GM18507 (cell line): ENCODE measurements at regions not wholly inside any gene's neighbourhood (a gene's known extent, or its start where the extent isn't known, plus 50 kb on each side); places are given as distances from the start of the nearest gene placed in this dataset.

ENCODE experiments used
- DNase-seq: peaks from one replicate; pipeline ENCODE4 v3.0.0; 2011; ENCODE audit warnings: low read depth; ENCODE audit not compliant: insufficient read length; ENCODE audit errors: extremely low spot score
- FAIRE-seq: peaks from 2 replicates; lab custom pipeline; 2011; peaks lifted over from hg19 to GRCh38; lab: Jason Lieb, UNC

DNA sequence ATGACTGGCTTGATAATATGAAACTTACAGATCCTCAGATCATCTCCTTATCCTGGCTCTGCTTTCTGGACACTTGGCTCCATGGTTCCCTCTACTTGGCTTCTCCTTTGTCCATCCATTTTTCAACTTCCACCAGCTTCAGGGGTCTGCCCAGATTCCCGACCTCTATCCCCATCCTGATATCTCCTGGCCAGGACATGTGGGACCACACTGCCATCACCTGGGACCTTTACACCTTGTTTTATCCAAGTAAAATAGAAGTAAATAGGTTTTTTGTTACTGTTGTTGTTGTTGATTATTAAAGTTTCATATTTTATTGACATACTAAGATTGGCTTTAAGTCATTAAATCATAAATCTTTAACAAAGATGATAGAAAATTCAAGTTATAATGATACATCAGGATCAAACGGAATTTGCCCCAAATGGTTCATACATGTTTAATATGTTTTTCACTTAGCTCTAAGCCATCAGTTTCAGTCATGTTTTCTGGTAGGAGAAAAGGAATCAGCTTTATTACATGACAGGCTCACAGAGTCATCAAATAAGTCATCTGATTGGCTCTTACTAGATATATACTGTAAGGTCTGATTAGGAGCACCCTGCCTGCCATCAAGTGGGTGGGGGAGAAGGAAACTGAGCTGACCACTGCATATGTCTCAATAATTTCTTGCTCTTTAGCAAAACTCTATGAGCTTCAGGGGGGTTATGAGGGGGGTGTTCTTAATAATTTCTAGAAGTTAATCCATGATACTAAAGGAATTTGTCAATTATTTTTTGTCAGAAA, 111.5 kb upstream of the AHR start:
- DNase-seq (no peak), FAIRE-seq (no peak)

DNA sequence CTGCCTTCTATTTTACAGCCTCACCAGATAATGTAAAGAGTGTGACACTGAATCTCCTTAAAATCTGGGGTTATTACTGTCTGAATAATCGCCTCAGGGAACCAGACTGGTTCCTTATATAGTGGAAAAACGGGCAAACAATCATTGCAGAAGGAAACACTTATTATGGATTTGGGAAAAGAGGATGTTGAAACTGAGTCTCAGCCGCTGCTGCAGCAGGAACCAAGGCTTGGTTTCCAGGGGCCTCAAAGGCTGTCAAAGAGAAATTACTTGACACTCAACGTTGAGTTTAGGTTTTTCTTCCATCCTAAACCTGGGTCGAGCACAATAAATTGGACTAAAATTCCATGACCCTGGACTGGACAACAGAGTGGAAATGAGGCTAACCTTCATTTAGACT, 103.8 kb upstream of the AHR start:
- FAIRE-seq (no peak), DNase-seq (no peak)

DNA sequence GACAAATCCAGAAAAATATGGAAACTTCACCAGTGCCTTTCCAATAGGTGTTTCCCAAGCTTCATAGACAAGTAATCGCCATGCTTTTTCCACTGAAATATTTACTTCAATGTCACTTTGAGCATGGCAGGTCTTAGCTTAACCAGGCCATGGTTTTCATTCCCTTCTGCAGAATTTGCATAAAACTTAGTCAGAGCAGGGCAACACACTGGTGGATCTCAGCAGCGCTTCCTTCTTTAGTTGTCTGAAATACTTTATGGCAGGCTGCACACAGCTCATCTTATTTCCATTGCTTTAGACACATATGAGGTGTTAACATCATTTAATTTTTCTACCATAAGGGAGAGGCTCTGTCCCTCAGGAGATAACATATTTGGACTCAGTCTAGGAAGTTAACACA, 102.9 kb upstream of the AHR start:
- FAIRE-seq (peak; percentile 52), DNase-seq (no peak)

DNA sequence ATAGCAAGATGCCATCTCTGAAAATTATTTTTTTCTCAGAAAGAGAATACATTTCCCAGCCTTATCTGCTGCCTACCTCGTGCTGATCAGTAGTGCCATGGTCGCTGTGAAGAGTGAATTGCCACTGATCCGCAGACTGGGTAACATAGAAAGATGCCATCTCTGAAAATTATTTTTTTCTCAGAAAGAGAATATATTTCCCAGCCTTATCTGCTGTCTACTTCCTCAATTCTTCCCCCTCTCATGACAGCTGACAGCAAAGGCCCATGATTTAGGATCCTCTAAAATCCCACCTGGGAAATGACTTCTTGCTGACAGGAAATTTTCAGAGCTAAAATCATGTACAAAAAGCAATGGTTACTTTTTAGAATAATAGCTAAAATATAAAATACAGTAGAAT, 92.5 kb upstream of the AHR start:
- DNase-seq (no peak), FAIRE-seq (no peak)

DNA sequence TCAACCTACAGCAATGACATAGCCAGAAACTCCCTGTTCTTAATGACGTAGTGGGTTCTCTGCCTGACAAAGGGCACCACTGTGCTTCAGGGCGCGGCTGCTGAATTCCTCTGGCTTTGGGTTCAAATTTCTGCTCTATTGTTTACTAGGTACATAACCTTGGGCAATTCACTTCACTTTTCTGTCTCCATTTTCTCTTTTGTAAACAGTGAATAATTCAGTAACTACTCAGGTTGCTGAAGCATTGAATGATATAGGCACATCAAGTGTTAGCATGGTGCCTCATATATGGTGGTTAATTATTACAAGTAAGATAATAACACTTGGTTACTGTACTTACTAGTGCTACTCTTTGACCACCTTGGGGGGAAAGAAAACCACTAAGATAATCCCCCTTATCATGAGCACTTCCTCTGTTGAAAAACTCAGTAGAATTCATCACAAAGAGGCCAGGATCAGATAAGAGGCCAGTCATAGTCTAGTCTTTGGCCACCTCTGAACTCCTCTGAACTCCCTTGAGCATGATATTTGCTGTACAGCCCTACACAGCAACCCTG, 92.0 kb upstream of the AHR start:
- FAIRE-seq (no peak), DNase-seq (no peak)

DNA sequence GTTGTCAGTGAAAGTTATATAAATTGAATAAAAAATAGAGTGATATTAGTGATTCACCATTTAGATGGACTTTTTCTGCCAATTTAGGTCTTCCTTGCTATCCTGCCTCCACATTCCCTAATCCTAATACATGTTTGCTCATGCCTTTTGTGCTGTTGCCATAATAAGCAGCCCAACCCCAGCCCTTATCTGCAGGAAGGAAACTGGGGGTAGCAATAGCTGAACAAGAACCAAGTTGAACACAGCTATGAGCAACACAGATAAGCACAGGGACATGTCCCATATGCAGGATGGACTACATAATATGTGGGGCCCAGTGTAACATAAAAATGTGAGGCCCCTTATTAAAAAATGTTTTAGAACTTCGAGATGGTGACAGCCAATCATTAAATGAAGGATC, 91.2 kb upstream of the AHR start:
- FAIRE-seq (no peak), DNase-seq (no peak)

DNA sequence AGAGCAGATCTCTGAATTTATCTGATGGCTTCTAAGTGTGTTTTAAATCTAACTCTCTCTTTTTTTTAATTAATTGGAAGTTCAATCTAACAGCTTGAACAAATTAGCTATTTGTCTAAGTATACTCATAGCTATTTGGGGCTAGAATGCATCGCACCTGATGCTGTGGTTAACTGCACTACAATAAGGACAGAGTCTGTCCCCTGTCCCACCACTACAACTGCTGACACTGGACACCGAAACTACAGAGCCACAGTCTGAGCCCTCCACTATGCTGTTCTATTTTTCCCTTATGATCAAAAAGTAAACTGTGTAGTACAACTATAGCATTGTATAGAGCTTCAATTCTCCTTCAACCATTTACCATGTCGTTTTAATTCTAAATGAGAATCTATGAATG, 89.4 kb upstream of the AHR start:
- no peak for DNase-seq
- no peak for FAIRE-seq

DNA sequence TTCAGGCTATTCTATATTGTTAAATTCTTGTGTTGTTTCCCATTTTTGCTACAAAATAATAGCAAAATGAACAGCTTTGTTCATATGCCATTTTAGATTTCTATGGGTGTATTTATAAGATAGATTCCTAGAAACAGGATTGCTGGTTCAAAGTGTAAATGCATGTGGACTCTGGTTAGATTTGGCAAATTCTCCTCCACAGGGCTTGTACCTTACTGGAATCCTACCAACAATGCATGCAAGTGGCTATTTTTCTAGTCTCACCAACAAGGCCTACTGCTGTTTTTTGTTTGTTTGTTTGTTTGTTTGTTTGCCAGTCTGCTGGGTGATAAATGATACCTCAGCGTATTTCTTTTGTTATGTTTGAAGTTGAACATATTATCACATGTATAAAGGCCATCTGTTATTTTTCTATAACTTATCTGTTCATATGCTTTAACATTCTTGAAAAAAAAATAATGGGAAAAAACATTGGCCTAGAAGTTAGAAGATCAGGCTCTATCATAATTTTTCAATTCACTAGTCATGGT, 87.1 kb upstream of the AHR start:
- DNase-seq (no peak), FAIRE-seq (no peak)

DNA sequence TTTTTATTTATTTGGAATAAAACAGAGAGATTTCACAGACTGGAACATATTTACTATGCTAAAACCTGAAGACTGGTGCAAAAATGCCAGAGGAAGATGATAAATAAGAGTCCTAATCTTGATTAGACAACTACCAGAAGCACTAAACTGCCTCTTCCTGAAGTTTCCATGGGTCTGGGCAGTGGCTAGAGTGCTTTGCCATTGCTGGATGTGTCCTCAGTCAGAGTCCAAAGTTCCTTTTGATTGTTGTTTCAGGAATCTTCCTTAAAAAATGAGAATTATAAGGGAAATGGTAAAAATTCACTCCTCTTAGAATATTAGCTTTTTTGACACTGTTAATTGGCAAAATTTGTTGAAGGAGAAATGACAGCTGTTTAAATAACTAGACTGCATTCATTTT, 86.3 kb upstream of the AHR start:
- FAIRE-seq: no peak
- DNase-seq: no peak

DNA sequence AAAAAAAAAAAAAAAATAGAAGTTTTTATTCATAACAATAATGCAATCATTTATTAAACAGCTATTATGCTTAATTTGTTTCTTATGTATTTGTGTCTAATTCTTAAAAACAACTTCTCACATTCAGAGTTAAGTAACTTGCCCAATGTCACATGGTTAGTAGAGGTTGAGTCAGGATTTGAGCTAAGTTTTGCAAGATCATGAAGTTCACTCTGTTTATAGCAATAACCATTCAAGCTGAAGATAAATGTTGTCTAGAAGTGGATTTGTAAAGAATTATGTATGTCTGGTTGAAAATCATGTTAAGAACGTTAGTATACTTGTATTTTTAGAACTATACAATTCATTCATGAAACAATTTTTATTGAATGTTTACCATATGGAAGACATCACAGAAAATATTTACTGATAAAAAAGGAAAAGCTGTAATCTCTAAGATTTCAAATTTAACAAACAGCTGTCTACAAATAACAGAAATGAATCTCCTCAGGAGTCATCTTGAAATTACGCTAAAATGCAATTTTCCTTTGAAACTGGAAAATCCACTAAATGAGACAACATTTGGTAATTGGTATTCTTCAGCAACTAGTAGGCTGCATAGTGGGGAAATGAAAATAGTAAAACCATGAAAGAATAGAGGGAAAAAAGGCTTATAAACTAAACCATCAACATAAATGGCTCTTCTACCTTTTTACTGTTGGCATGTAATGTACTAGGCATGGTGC, 70.5 kb upstream of the AHR start:
- FAIRE-seq (no peak), DNase-seq (no peak)

DNA sequence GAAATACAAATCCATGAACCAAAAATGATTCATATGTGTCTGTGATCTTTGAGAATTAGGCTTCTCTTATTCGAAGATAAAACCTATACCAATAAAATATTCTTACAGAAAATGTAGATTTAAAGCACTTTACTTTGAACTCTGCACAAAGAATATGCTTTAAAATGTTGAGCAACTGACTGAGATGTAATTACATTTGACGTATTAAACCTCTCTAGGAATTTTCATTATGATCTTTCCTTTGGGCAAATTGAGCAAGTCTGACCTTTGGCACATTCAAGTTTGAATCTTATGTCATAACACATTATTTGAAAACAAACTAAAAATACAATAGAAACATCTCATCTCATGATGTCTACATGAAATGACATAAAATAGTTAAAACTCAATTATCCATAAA, 69.2 kb upstream of the AHR start:
- FAIRE-seq (no peak), DNase-seq (no peak)

DNA sequence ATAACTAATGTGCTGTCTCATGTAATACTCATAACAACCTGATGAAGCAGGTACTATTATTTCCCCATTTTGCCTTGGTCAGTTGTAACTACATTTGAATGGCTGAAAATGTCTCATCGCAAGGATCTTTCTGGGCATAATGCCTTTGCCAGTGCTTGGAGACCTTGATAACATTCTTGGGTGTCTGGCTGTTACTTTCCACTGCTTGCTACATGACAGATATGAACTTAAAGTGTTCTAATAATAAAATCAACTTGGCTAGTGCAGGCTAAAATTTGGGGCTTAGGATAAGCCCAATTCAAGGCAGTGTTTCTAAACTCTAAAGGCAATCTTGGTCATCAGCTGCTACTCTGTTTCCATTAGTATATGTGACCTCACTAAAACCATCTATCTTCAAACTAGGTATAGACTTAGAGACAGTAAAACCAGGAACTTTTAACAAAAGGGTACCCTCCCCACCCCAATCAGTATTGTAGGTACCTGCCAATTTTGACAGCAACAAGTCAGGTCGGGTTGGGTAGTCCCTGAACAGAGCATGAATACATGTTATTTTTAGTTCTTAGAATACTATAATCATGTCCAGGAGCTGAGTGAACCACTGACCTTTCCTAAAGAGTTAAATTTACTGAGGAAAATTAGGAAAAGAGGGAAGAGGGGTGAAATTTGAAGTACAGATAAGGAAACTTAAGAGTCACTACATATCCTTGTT, 68.2 kb upstream of the AHR start:
- FAIRE-seq (no peak), DNase-seq (no peak)

DNA sequence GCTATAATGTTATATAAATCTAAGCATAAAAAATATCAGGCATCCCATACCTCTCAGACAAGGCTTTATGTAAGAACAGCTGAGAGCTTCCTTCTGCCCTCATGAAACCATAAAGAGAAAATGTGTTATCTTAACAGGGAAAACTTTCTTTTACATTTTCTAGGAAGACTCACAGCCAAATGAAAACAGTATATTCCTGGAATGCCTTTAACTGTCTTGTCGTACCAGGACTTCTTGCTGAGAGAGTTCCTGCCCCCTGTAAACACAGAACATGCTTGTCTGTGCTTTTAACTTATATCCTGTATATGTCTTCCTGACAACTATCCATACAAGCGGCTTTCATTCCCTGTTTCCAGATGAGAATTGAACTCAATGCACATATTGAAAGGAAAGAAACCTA, 64.8 kb upstream of the AHR start:
- no peak for DNase-seq

DNA sequence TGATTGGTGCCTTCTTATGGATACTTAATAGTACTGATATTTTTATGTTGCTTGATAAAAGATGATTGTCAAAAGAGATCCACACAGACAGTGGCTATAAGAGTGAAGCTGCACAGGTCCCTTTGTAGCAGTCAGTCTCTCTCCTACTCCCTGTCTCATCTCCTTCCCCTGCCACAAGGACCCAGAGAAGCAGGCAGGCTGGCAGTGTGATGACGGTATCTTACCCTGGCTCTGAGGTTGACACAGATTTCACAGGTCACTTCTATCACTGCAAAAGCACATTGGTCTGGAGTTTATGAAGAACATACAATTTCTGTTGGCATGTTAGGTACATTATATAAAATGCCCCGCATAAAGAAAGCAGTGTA, 64.4 kb upstream of the AHR start:
- FAIRE-seq (no peak), DNase-seq (no peak)

More for the DNA sequence above, 64.8 kb upstream of the AHR start:
- no peak for FAIRE-seq

DNA sequence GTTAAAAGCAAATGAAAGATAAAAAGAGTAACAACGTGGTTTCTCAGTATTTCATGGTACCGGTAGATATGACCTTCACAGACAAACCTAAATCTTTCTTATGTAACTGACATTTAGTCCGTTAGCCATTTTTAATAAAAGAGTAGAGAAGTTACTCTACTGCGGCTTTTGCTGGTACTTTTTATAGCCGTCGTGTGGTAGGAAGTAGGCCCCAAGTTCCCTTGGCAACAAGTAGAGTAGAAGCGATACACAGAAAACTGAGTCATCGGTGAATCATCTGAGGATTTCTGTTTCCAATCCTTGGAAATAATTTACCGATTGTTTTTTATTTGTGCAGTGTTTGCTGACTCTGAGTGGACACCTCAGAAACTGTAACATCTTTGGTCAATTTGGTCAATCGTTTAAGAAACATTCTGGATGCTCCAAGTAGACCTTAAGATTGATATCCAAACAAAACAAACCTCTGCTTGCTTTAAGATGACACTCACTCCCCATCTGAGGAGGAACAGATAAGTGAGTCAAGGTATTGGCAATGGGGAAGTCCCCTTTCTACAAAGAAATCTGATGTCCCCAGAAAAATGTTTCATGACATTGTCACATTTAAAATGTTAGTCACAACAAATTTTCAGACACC, 63.9 kb upstream of the AHR start:
- peak; percentile 45 for DNase-seq
- peak; percentile 97 for FAIRE-seq

DNA sequence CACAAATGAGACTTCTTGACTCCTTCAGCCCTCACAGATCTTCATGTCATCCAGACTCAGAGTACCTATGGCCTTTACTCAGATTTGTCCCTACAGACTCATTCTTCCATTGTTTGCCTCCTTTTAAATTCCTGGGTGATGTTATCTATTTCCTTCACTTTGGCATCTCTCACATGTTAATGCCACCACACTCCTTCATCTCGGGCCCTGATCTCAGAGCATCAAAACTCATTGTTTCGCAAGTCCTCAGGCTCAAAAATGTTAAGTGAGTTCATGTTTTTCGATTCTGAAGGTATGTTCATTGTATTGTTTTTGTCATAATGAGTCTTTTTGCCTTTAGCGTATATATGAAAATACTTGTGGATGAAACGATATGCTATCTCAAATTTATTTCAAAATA, 62.3 kb upstream of the AHR start:
- FAIRE-seq: peak; percentile 21
- no peak for DNase-seq

DNA sequence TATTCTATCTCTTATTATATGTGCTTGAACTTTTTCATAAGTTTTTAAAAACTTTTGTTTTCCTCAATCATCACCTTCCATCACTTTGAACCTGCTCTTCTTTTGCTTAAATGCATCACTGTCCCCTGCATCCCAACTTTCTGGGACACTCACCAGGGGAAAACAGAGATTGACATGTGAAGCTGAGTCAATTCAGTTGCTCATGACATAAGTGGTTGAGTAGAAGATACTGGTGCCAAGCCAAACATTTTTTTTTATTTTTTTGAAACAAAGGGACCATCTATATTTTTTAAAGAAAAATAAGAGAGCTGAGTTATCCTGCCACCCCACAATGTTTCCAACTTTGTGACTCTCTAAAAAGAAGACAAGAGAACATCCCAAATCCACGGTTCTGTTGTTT, 61.8 kb upstream of the AHR start:
- FAIRE-seq (no peak), DNase-seq (no peak)

DNA sequence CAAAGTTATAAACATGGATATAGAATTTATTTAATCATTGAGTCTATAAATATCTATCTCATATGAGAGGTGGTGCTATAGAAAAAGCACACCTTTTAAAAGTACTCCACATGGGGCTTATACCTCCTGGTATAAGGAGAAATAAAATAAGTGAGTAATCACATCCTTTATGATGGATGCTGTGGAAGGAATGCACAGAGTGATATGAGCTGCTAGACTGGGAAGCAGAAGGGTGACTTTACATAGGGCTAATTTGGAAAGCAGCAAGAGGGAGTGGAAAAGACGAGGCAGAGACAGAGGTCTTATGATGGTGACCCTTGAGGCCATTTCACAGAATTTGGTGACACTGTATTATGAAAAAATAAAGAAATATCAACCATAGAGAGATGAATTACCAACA, 59.4 kb upstream of the AHR start:
- FAIRE-seq (no peak), DNase-seq (no peak)

DNA sequence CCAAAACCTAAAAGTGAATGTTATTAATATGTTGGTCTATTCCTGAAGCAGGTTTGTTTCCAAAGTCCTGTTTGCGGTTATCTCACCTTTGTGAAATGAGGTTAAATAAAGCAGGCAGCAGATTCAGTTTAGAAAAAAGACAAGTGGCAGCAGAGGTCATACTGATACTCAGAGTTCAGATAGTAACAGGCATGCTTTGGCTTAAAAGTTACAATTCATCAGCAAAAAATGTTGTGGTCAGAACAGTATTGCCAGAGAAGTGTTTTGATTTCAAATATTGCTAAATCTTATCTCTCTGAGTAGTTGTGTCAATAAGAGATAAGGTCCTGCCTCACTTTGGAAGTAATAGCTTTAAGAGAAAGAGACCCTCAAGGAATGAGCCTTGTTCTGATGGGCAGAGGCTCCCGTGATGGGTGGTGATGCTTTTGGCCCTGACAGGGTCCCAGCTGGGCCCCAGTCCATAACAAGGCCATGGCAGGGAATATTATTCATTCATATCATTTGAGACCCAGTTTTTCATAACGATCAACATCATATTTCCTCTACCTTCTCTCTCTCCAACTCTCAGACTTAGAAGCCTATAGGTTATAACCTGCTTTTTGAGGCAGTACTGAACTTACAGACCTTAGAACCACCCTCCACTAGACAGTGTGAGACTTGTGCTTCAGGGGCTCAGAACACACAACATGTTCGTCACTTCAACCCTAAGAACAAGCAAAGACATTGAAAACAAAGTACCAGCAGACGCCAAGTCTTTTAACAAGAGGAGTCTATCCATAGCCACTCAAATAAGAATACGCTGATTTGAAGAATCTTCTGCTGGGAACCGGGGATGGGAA, 58.5 kb upstream of the AHR start:
- no peak for DNase-seq
- peak; percentile 52 for FAIRE-seq
